ENCODE measurements at regions not wholly inside any gene's neighbourhood (a gene's known extent, or its start where the extent isn't known, plus 50 kb on each side); places are given as distances from the start of the nearest gene placed in this dataset.

DNA sequence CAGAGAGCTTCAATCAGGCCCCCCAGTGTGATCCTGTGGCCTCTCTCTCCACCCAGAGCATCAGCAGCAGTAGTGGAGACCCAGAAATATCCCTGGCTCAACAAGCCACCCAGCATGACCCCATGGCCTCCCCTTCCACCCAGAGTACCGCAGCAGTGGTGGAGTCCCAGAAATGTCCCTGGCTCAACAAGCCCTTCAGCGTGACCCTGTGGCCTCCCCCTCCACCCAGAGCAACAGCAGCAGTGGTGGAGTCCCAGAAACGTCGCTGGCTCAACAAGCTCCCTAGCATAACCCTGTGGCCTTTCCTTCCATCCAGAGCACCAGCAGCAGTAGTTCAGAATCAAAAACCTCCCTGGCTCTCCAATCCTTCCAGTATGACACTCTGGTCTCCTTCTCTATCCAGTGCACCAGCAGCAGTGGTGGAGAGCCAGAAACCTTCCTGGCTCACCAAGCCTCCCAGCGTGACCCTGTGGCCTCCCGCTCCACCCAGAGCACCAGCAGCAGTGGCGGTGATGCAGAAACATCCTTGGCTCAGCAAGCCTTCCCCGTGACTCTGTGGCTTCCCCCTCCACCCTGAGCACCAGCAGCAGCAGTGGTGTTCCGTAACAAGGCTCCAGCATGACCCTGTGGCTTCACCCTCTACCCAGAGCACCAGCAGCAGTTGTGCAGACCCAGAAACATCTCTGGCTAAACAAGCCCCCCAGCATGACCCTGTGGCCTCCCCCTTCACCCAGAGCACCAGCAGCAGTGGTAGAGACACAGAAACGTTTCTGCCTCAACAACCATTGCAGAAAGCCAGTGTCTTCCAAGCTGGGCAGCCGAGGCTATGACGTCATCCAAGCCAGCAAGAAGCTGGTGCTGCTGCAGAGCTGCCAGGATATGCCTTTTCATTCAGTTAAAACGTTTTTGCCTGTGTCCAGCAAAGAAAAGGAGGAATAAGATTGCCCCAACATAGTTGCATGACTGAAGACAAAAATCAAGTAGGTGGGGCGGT is 61.3 kb upstream of the TAMM41 start:
- TF ChIP-seq, protein P1, sequence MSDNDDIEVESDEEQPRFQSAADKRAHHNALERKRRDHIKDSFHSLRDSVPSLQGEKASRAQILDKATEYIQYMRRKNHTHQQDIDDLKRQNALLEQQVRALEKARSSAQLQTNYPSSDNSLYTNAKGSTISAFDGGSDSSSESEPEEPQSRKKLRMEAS (IDR thresholded peaks at IDR 0.05; ENCODE audit: low read depth, low read length), result no peak
- no peak for TF ChIP-seq POLR2A (IDR thresholded peaks at IDR 0.05; ENCODE audit: extremely low read depth, insufficient read length)
- TF ChIP-seq, protein P2, sequence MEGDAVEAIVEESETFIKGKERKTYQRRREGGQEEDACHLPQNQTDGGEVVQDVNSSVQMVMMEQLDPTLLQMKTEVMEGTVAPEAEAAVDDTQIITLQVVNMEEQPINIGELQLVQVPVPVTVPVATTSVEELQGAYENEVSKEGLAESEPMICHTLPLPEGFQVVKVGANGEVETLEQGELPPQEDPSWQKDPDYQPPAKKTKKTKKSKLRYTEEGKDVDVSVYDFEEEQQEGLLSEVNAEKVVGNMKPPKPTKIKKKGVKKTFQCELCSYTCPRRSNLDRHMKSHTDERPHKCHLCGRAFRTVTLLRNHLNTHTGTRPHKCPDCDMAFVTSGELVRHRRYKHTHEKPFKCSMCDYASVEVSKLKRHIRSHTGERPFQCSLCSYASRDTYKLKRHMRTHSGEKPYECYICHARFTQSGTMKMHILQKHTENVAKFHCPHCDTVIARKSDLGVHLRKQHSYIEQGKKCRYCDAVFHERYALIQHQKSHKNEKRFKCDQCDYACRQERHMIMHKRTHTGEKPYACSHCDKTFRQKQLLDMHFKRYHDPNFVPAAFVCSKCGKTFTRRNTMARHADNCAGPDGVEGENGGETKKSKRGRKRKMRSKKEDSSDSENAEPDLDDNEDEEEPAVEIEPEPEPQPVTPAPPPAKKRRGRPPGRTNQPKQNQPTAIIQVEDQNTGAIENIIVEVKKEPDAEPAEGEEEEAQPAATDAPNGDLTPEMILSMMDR (IDR thresholded peaks at IDR 0.05; ENCODE audit: low read depth, low read length), result no peak

All from NB4 (cell line).